K562 (cell line): ENCODE measurements at regions not wholly inside any gene's neighbourhood (a gene's known extent, or its start where the extent isn't known, plus 50 kb on each side); places are given as distances from the start of the nearest gene placed in this dataset.

Experiments used
- ATAC-seq: fragments of 200-7000 bp; cut with Tn5 transposase; 3 replicates; pipeline ENCODE4 v1.9.1; 2020; ENCODE audit warnings: moderate library complexity
- BruUV-seq: library from RNA; stranded (reverse); fragments of 400-500 nt; replicated peaks from 2 replicates; lab custom pipeline; 2021; lab: Mats Ljungman, UMichigan
- CTCF ChIA-PET: fragments of 300-600 bp; formaldehyde crosslinking; extraction: SDS; loops from one replicate; lab custom pipeline; 2021; ENCODE audit warnings: low intra/inter-chr PET ratio; lab: Yijun Ruan, JAX
- POLR2A ChIA-PET: fragments of 300-600, 350-650 bp; sonication (Branson Sonifier 250); formaldehyde crosslinking; extraction: SDS; loops from one replicate; lab custom pipeline; 2021; ENCODE audit warnings: antibody characterized with exemption, inconsistent platforms; lab: Yijun Ruan, JAX
- DNase-seq, 4 experiments: peaks; one replicate each; pipeline versions ENCODE4 v3.0.0 to v3.0.0-alpha.2; 2011 to 2018; ENCODE audit warnings: low spot score in 3 of 4, mixed read lengths in 3 of 4; ENCODE audit errors: extremely low read depth in 1 of 4
- FAIRE-seq: peaks from 2 replicates; lab custom pipeline; 2011; peaks lifted over from hg19 to GRCh38; lab: Jason Lieb, UNC
- H2AFZ ChIP-seq: 2 replicates; pipeline ENCODE4 v1.6.0; 2011; ENCODE audit warnings: low read depth, low read length, control low read depth, inconsistent platforms
- H3K27ac ChIP-seq: fragments of 200-600 bp; 3 replicates; pipeline ENCODE4 v1.8.0; 2011; ENCODE audit warnings: low read depth, mild to moderate bottlenecking, control low read depth, inconsistent platforms, low read length, moderate library complexity, mixed read lengths; ENCODE audit errors: extremely low read depth
- H3K27me3 ChIP-seq, 2 experiments: fragments of 300-600 bp in 1 of 2; 2 replicates in 1 of 2; 3 replicates in 1 of 2; pipeline versions ENCODE4 v1.6.0 to v1.8.0; 2011; ENCODE audit warnings: inconsistent platforms in 2 of 2, low read length in 2 of 2, mild to moderate bottlenecking in 1 of 2, mixed read lengths in 1 of 2, moderate library complexity in 1 of 2; ENCODE audit not compliant: control insufficient read depth in 2 of 2, insufficient read depth in 2 of 2
- H3K36me3 ChIP-seq: fragments of 300-600 bp; 3 replicates; pipeline ENCODE4 v1.8.0; 2011; ENCODE audit warnings: mild to moderate bottlenecking, low read length, inconsistent platforms; ENCODE audit not compliant: control insufficient read depth, insufficient read depth
- H3K4me1 ChIP-seq, 2 experiments: fragments of 200-600 bp in 1 of 2; replicated peaks in 1 of 2; 2 replicates in 1 of 2; 3 replicates in 1 of 2; pipeline versions ENCODE4 v1.5.1 to v1.8.0; 2011; ENCODE audit warnings: inconsistent platforms in 2 of 2, low read length in 2 of 2, mild to moderate bottlenecking in 1 of 2, mixed read lengths in 1 of 2, moderate library complexity in 1 of 2; ENCODE audit not compliant: control insufficient read depth in 2 of 2, insufficient read depth in 2 of 2
- H3K4me2 ChIP-seq: 2 replicates; pipeline ENCODE4 v1.6.1; 2011; ENCODE audit warnings: low read length, control low read depth, inconsistent platforms, mixed read lengths; ENCODE audit not compliant: insufficient read depth
- H3K4me3 ChIP-seq: fragments of 200-600 bp; sonication (generic), shearing (Covaris generic); 2 replicates; pipeline ENCODE4 v1.5.1; 2016; ENCODE audit warnings: control low read depth, inconsistent platforms
- H3K79me2 ChIP-seq: fragments of 200-600 bp; 3 replicates; pipeline ENCODE4 v1.8.0; 2011; ENCODE audit warnings: low read length, inconsistent platforms; ENCODE audit not compliant: control insufficient read depth, insufficient read depth
- H3K9ac ChIP-seq, 2 experiments: 2 replicates each; pipeline versions ENCODE4 v1.6.0 to v1.6.1; 2011; ENCODE audit warnings: low read depth in 2 of 2, low read length in 2 of 2, control low read depth in 1 of 2, inconsistent platforms in 1 of 2, mild to moderate bottlenecking in 1 of 2, mixed read lengths in 1 of 2; ENCODE audit not compliant: insufficient read depth in 1 of 2
- H3K9me1 ChIP-seq: one replicate; pipeline ENCODE4 v1.6.0; 2011; ENCODE audit warnings: inconsistent platforms, mild to moderate bottlenecking, low read length, moderate library complexity; ENCODE audit not compliant: control insufficient read depth, insufficient read depth
- H3K9me3 ChIP-seq: replicated peaks from 2 replicates; pipeline ENCODE4 v1.5.1; 2011; ENCODE audit warnings: low read depth, low read length, inconsistent platforms; ENCODE audit not compliant: control insufficient read depth, insufficient read depth
- H4K20me1 ChIP-seq: replicated peaks from 2 replicates; pipeline ENCODE4 v1.6.1; 2011; ENCODE audit warnings: low read length, inconsistent platforms, mixed read lengths; ENCODE audit not compliant: control insufficient read depth, insufficient read depth
- ATF7 ChIP-seq: fragments of 450-650 bp; IDR thresholded peaks from 2 replicates; pipeline ENCODE4 v1.7.1; 2014; ENCODE audit warnings: mild to moderate bottlenecking, moderate library complexity
- BRCA1 ChIP-seq, 2 experiments: fragments of 450-650 bp in 1 of 2; sonication (generic) in 1 of 2; formaldehyde crosslinking in 1 of 2; IDR thresholded peaks; 2 replicates each; pipeline versions ENCODE4 v1.5.0 to v1.6.1; 2017 to 2020; ENCODE audit warnings: mild to moderate bottlenecking in 1 of 2, missing genetic modification reagents in 1 of 2
- FOXK2 ChIP-seq, 2 experiments: fragments of 450-650 bp; IDR thresholded peaks in 1 of 2; conservative IDR thresholded peaks in 1 of 2; 2 replicates each; pipeline ENCODE4 v1.6.1; 2016; ENCODE audit warnings: low read depth in 2 of 2, mild to moderate bottlenecking in 1 of 2
- GABPA ChIP-seq: fragments of 200-800 bp; sonication (Bioruptor generic); conservative IDR thresholded peaks from 2 replicates; pipeline ENCODE4 v1.6.1; 2016; ENCODE audit warnings: low read depth, missing genetic modification characterization, missing compliant biosample characterization
- GTF2A2 ChIP-seq: IDR thresholded peaks from 2 replicates; pipeline ENCODE4 v1.6.1; 2016; ENCODE audit warnings: mild to moderate bottlenecking, missing genetic modification characterization, missing compliant biosample characterization
- HNRNPL ChIP-seq: fragments of 200-400 bp; formaldehyde crosslinking; IDR thresholded peaks from 2 replicates; pipeline ENCODE4 v1.6.1; 2017; ENCODE audit warnings: low read depth, mild to moderate bottlenecking, low read length
- MCM3 ChIP-seq: fragments of 450-650 bp; IDR thresholded peaks from 2 replicates; pipeline ENCODE4 v1.6.1; 2016
- MECOM ChIP-seq: fragments of 250-450 bp; sonication (Bioruptor Pico); IDR thresholded peaks from 2 replicates; pipeline ENCODE4 v1.8.0; 2022; ENCODE audit warnings: inconsistent platforms
- NFE2L1 ChIP-seq: fragments of 450-650 bp; IDR thresholded peaks from 2 replicates; pipeline ENCODE4 v1.6.1; 2016; ENCODE audit warnings: missing genetic modification characterization, low read depth, mild to moderate bottlenecking, missing compliant biosample characterization, moderate library complexity, borderline replicate concordance
- PHTF2 ChIP-seq: fragments of 250-450 bp; sonication (Bioruptor Pico); IDR thresholded peaks from 2 replicates; pipeline ENCODE4 v1.5.0; 2021; ENCODE audit warnings: mild to moderate bottlenecking
- TAF9B ChIP-seq: fragments of 450-650 bp; IDR thresholded peaks from 2 replicates; pipeline ENCODE4 v1.6.1; 2018; ENCODE audit warnings: mild to moderate bottlenecking; ENCODE audit not compliant: partially characterized antibody
- TARDBP ChIP-seq: fragments of 450-650 bp; IDR thresholded peaks from 2 replicates; pipeline ENCODE4 v1.6.1; 2016
- TEAD2 ChIP-seq: fragments of 450-650 bp; IDR thresholded peaks from 2 replicates; pipeline ENCODE4 v1.6.1; 2016; ENCODE audit warnings: missing genetic modification characterization, control low read depth, missing compliant biosample characterization
- ZBTB7A ChIP-seq: IDR thresholded peaks from 2 replicates; pipeline ENCODE4 v1.6.1; 2011; ENCODE audit warnings: low read depth, mild to moderate bottlenecking, low read length, moderate library complexity, borderline replicate concordance; ENCODE audit not compliant: control insufficient read depth
- ZNF668 ChIP-seq: fragments of 250-450 bp; sonication (Bioruptor Pico); IDR thresholded peaks from 2 replicates; pipeline ENCODE4 v1.8.0; 2022; ENCODE audit warnings: mild to moderate bottlenecking, inconsistent platforms
- WGBS: fragments of 100-300 bp; shearing (Covaris generic); methylation state at CpG from one replicate; pipeline ENCODE4 v1.1.6; 2016; ENCODE audit warnings: low coverage, mixed read lengths; ENCODE audit not compliant: insufficient coverage; ENCODE audit errors: missing lambda C conversion rate; 5-methylcytosine and 5-hydroxymethylcytosine counted together
- in situ Hi-C: fragments of 300-500 bp; cut with MboI; formaldehyde crosslinking; loops from 4 replicates; pipeline ENCODE4 v1.15.0; 2018; ENCODE audit warnings: inconsistent platforms, mixed read lengths
- intact Hi-C: fragments of 100-400 bp; cut with micrococcal nuclease; formaldehyde crosslinking; loops from 2 replicates; pipeline ENCODE4 v1.14.2; 2022
- TF ChIP-seq, protein P1 (sequence below): conservative IDR thresholded peaks from 2 replicates; pipeline ENCODE4 v1.6.1; 2011; ENCODE audit warnings: low read depth, mild to moderate bottlenecking, low read length; ENCODE audit not compliant: control insufficient read depth

DNA sequence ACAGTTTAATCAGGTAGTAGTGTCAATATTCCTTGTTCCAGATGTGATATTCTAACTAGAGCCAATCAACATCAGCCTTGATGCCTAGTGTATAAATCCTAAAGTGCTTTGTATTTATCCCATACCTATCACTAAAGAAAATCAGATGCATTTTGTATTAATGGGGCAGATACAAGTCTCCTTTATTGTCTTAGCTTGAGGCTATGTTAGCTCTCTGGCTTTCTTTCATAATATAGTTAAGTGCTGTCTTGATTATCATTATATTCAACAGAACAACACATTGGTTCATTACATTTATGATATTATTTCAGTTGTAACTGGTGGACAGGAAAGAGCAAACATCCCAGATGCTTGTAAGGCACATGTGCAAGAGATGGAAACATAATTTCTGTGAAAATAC, 338.8 kb downstream of the PLA2G4A start:
- TF ChIP-seq GTF2A2 (tag): no peak
- TF ChIP-seq ATF7: no peak
- TF ChIP-seq BRCA1 (IDR thresholded peaks at IDR 0.05): no peak
- TF ChIP-seq BRCA1 (CRISPR knock-in tag; IDR thresholded peaks at IDR 0.05): no peak
- TF ChIP-seq TEAD2: no peak
- TF ChIP-seq, all 486 proteins: peak for 0
- Histone ChIP-seq H3K9me3 (no peaks in the 10 kb centered on the region; the same call in 1 of the 2 replicates), H3K36me3 (no peaks in the 10 kb centered on the region), H3K4me3 (no peak overlapping the region), H3K4me2 (no peak overlapping the region), H3K27ac (no peak overlapping the region), H3K27me3 (no peaks in the 10 kb centered on the region), H3K9ac (no peak overlapping the region), H3K9me1 (no peaks in the 10 kb centered on the region), H2AFZ (no peak overlapping the region), H3K79me2 (no peaks in the 10 kb centered on the region), H4K20me1 (no peaks in the 10 kb centered on the region), H3K4me1 (no peaks in the 10 kb centered on the region)
- DNase-seq (no peak), ATAC-seq (no peak), FAIRE-seq (no peak)
- intact Hi-C loops (no loop called here), in situ Hi-C loops (no loop called here)
- POLR2A ChIA-PET: no interaction called here
- no TSS peak for BruUV-seq
- CTCF ChIA-PET: no interaction called here

DNA sequence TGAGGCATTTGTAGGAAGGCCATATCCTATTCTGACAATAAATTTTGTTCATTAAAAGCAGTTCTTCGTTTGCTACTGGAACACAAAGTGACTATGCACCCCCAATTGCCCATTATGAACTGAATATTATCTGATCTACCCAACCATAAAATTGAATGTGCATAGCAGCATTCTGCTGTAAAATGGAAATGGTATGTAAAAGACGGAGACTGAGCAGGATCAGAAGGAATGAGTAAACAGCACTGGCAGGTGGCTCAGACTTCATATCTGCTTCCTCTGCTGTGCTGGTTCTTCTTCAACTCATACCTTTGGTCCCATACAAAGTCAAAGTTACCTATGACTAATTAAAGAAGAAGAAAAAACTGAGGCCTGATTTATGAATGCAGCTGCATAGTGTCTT, 339.5 kb downstream of the PLA2G4A start:
- BruUV-seq: no TSS peak
- DNase-seq (no peak), ATAC-seq (no peak), FAIRE-seq (no peak)
- Histone ChIP-seq H3K4me1 (no peaks in the 10 kb centered on the region), H3K79me2 (no peaks in the 10 kb centered on the region), H3K4me2 (no peak overlapping the region), H3K27me3 (no peaks in the 10 kb centered on the region), H4K20me1 (no peaks in the 10 kb centered on the region), H3K27ac (no peak overlapping the region), H3K4me3 (no peak overlapping the region), H3K9ac (no peak overlapping the region), H3K36me3 (no peaks in the 10 kb centered on the region), H3K9me3 (no peaks in the 10 kb centered on the region; the same call in 1 of the 2 replicates), H3K9me1 (no peaks in the 10 kb centered on the region), H2AFZ (no peak overlapping the region)
- intact Hi-C loops (no loop called here), in situ Hi-C loops (no loop called here)
- 6% methylated on average over 2 of the region's 2 CpGs for WGBS
- ChIA-PET POLR2A (no interaction called here), CTCF (no interaction called here)
- no peak for TF ChIP-seq HNRNPL
- no peak for TF ChIP-seq TARDBP
- no peak for TF ChIP-seq FOXK2 (conservative IDR thresholded peaks at IDR 0.05 in 1 of 2, IDR thresholded peaks at IDR 0.05 in 1 of 2; ENCODE audit: low read depth in 2 of 2)
- no peak for TF ChIP-seq PHTF2 (CRISPR knock-in tag)
- TF ChIP-seq ZNF668 (CRISPR knock-in tag): no peak
- no peak for TF ChIP-seq ZBTB7A
- TF ChIP-seq MECOM (CRISPR knock-in tag): no peak
- TF ChIP-seq, protein P1, sequence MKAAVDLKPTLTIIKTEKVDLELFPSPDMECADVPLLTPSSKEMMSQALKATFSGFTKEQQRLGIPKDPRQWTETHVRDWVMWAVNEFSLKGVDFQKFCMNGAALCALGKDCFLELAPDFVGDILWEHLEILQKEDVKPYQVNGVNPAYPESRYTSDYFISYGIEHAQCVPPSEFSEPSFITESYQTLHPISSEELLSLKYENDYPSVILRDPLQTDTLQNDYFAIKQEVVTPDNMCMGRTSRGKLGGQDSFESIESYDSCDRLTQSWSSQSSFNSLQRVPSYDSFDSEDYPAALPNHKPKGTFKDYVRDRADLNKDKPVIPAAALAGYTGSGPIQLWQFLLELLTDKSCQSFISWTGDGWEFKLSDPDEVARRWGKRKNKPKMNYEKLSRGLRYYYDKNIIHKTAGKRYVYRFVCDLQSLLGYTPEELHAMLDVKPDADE: no peak
- no peak for TF ChIP-seq NFE2L1 (tag)
- no peak for TF ChIP-seq TAF9B
- TF ChIP-seq MCM3: no peak
- TF ChIP-seq GABPA (tag): no peak
